Suprapubic skin (tissue), 4 donors: ENCODE measurements at regions not wholly inside any gene's neighbourhood (a gene's known extent, or its start where the extent isn't known, plus 50 kb on each side); places are given as distances from the start of the nearest gene placed in this dataset.

Source experiments
- EP300 ChIP-seq: sonication (generic); formaldehyde crosslinking; IDR thresholded peaks from one replicate; pipeline ENCODE4 v1.6.1; 2017; ENCODE audit warnings: antibody characterized with exemption
- POLR2A ChIP-seq, 2 donors: fragments of 450-650 bp; IDR thresholded peaks; one replicate each; pipeline ENCODE4 v1.6.1; 2017; ENCODE audit warnings: antibody characterized with exemption in 2 of 2, mild to moderate bottlenecking in 2 of 2, moderate library complexity in 2 of 2
- POLR2AphosphoS5 ChIP-seq, 3 donors: sonication (generic); formaldehyde crosslinking; IDR thresholded peaks; one replicate each; pipeline ENCODE4 v1.6.1; 2017; ENCODE audit warnings: antibody characterized with exemption in 3 of 3
- TF ChIP-seq, protein P1 (sequence below), 2 donors: fragments of 200-600 bp in 1 of 2; fragments of 450-650 bp in 1 of 2; sonication (generic) in 1 of 2; IDR thresholded peaks; one replicate each; pipeline ENCODE4 v1.5.1; 2016 to 2019; ENCODE audit warnings: antibody characterized with exemption in 2 of 2, mild to moderate bottlenecking in 1 of 2, moderate library complexity in 1 of 2

DNA sequence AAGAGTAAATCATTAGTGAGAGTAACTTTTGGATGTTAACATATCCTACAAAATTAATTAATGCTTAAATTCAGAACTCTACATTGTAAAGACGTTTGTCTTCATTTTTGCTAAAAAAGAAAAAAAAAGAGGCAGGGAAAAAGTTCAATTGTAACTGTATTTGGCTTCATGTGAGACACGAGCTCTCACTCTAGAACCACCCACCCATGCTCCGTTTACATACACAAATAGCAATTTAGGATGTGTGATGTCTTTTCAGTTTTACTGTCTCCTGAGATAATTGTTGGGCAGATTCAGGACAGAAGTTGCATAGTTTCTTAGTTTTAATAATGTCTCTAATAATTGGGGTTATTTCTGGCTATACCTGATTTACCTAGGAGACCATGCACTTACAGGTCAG lies 248.6 kb downstream of the AASDHPPT start:
- TF ChIP-seq, protein P1, sequence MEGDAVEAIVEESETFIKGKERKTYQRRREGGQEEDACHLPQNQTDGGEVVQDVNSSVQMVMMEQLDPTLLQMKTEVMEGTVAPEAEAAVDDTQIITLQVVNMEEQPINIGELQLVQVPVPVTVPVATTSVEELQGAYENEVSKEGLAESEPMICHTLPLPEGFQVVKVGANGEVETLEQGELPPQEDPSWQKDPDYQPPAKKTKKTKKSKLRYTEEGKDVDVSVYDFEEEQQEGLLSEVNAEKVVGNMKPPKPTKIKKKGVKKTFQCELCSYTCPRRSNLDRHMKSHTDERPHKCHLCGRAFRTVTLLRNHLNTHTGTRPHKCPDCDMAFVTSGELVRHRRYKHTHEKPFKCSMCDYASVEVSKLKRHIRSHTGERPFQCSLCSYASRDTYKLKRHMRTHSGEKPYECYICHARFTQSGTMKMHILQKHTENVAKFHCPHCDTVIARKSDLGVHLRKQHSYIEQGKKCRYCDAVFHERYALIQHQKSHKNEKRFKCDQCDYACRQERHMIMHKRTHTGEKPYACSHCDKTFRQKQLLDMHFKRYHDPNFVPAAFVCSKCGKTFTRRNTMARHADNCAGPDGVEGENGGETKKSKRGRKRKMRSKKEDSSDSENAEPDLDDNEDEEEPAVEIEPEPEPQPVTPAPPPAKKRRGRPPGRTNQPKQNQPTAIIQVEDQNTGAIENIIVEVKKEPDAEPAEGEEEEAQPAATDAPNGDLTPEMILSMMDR (IDR thresholded peaks at IDR 0.05) = no peak
- TF ChIP-seq EP300 (no peak), POLR2A (IDR thresholded peaks at IDR 0.05) (no peak), POLR2AphosphoS5 (IDR thresholded peaks at IDR 0.05) (no peak)
